GM18951 (cell line): ENCODE measurements at regions not wholly inside any gene's neighbourhood (a gene's known extent, or its start where the extent isn't known, plus 50 kb on each side); places are given as distances from the start of the nearest gene placed in this dataset.

Experiments
- POLR2A ChIP-seq: IDR thresholded peaks from 4 replicates; pipeline ENCODE4 v1.6.1; 2011; ENCODE audit warnings: mild to moderate bottlenecking; ENCODE audit not compliant: insufficient read length, insufficient read depth; ENCODE audit errors: extremely low read depth
- in situ Hi-C: fragments of 300-500 bp; cut with MboI; formaldehyde crosslinking; loops from one replicate; pipeline ENCODE4 v1.12.0; 2022; ENCODE audit warnings: low sequenced_read_pairs, mixed read lengths, inconsistent platforms; ENCODE audit not compliant: unreplicated experiment

DNA sequence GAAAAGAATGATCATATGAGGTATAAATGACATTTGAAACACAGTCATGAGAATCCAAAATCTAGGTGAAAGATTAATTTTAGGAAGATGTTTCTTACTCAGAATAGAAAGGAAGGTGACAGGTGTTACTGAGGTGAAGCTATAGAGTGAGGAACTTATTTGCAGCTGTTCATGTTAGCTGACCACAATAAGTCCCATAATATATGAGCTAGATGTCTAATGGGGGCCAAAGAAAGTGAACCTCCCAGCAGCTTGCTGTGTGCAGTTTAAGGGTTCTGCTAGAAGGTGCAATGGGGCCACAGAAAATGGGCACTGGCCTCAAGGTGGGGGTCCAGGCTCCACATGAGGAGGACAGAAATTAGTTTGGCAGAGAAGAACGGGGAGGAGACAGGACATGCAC, 1374.9 kb upstream of the CRIM1 start:
- TF ChIP-seq POLR2A: no peak
- in situ Hi-C loops: no loop called here

GRCh38 chr2:34979148-34979547, 1376.4 kb upstream of the CRIM1 start:
- in situ Hi-C loops: no loop called here

GRCh38 chr2:34961822-34962221, 1362.7 kb upstream of the FAM98A start:
- TF ChIP-seq POLR2A: no peak
- in situ Hi-C loops: no loop called here

More at GRCh38 chr2:34979148-34979547, 1376.4 kb upstream of the CRIM1 start:
- TF ChIP-seq POLR2A: no peak

DNA sequence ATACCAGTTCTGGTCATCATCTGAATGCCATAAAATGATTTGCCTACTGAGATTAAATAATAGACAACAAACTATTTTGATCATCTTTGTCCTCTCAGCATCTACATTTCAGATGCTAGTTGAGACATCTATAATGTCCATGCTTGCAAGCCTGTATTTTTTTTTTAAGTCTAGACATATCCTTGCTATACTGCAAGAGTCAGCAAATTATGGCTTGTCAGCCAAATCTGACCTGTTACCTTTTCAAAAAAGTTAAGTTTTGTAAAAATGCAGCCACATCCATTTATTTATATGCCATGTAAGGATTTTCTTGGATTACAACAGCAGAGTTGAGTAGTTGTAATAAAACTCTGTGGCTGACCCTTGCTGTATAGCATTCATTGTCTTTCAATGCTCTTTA, 1355.7 kb upstream of the FAM98A start:
- in situ Hi-C loops: no loop called here
- TF ChIP-seq POLR2A: no peak

DNA sequence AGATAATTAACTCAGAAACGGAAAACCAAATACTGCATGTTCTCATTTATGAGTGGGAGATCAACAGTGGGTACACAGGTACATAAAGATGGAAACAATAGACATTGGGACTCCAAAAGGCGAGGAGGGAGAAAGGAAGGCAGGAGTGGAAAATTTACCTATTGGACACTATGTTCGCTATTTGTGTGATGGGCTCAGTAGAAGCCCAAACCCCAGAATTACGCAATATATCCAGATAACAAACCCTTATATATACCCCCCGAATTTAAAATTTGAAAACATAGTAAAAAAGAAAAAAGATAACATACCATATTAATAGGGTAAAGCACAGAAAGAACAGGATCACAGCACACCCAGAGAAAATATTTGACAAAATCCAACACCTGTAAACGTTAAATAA, 1351.7 kb upstream of the FAM98A start:
- no peak for TF ChIP-seq POLR2A
- in situ Hi-C loops: no loop called here

DNA sequence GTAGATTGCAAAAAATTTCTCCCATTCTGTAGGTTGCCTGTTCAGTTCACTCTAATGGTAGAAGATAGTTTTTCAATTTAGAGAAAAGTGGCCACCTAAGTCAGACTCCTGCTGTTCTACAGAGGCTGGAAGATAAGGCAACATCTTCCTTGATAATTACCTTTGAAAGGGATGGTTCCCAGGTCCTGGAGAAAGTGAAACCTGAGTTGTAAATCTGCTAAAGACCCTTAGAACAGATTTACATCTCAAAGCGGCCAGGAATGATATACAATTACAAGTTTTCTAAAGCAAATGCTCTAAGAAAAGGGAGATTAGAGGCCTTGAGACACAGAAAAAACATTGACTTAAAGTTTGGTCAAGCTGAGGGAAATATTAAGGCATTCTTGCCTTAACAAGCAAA, 1350.2 kb upstream of the FAM98A start:
- TF ChIP-seq POLR2A: no peak
- in situ Hi-C loops: no loop called here

DNA sequence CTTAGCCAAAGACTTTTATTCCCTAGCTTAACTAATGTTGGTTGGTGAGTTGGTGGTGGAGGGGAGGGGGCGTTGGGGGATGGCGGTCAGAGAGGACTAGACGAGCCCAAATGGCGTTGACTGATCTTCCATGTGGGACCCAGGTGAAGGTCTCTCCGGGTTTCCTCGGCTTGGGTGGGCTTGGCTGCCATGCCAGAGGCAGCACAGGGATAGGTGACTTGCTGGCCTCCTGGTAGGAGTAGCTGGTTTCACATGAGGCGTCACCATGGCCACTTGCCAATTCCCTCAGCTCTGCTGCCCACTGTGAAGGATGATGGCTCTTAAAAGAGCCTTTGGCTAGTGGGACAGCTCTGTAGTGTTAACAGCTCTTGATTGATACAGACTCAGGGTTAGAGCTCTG, 1337.0 kb upstream of the FAM98A start:
- no peak for TF ChIP-seq POLR2A
- in situ Hi-C loops: no loop called here

- in situ Hi-C loops: no loop called here
- TF ChIP-seq POLR2A: no peak
These were observed 1313.0 kb upstream of the FAM98A start for GRCh38 chr2:34912084-34912483.

DNA sequence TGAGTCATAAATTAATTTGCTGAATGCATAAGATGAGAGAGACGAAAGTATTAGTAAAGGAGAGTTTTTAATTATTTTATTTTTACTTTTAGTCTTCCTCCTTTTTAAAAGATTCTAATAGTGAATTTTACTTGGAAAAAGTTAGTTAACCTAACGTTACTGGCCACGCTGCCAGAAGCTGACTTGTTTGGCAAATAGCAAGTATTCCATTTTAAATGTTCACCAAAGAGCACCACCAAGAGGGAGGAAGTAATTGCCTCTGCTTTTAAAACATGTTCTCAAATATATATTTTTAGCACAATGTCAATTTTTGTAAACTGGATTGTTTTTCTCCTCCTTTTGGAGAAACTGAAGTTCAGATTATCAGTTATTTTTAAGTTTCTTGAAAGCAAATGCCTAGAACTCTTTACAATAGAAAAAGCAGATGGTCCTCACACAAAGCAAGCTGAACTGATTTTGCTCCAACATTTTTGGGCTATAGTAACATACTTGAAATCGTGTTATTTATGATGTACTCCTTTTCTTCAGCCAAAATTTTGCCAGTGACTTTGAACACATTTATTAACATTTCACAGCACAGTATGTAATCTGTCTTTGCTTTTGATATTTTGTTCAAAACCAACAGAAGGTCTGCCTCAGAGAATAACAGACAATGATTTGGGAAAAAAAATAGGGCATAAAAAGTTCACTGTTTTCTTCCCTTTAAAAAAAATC, 1311.0 kb upstream of the FAM98A start:
- in situ Hi-C loops: no loop called here
- TF ChIP-seq POLR2A: no peak

- TF ChIP-seq POLR2A: no peak
- in situ Hi-C loops: no loop called here
These were observed 1308.7 kb upstream of the FAM98A start for GRCh38 chr2:34907812-34908211.

DNA sequence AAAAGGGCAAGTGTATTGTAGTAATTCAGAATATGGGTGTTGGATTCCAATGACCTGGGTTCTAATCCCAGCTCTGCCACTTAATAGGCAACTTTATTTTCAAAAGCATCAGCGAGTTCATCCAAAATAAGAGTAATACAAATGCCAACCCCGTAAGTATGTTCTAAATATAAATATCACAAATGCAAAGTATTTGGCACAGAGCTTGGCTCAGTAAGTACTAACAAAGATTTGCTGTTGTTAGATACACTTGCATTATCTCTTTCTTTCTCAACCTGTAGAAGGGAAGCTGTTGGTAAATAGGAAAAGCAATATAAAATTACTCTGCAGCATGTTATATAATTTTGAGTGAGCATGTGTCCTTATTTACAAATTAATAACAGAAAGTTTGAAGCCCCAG, 1302.6 kb upstream of the FAM98A start:
- in situ Hi-C loops: no loop called here
- TF ChIP-seq POLR2A: no peak

GRCh38 chr2:34899079-34899478, 1300.0 kb upstream of the FAM98A start:
- TF ChIP-seq POLR2A: no peak
- in situ Hi-C loops: no loop called here

DNA sequence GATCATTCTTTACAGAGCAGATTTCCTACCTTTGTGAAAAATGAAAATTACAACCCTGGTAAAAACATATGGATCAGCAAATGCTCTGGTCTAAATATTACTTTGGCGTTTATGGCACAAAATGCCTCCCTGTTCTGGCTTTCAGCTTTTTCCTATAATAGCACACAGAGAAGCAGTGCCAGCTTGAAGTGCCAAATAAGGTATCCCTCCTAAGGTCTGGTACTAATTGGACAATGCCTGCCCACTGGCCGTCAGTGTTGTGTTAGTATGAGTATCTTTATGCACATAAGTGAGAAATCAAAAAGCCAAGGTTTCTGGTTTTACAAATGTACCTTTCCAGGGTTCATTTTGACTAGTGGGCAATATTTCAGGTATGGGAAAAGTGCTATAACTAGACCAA, 1293.7 kb upstream of the FAM98A start:
- in situ Hi-C loops: no loop called here
- TF ChIP-seq POLR2A: no peak

DNA sequence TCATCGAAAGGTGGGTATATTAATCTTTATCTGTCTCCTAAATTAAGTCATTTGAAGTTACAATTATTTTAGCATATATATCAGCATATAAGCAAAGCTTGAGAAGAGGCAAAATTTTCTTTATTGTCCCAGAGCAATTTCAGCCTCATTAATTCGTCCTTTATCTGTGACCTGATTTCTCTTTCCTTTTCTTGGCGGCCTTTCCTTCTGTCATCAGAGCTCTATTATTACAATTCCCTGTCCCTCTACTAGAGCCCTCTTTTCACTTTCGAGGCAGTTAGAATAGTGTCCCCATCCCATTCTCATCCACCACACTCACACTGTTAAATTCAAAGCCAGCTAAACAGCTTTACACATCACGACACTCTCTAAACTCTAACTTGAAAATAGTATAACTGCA, 1293.2 kb upstream of the FAM98A start:
- in situ Hi-C loops: no loop called here
- TF ChIP-seq POLR2A: no peak

GRCh38 chr2:34875091-34875745, 1276.1 kb upstream of the FAM98A start:
- TF ChIP-seq POLR2A: no peak
- in situ Hi-C loops: no loop called here

GRCh38 chr2:34853646-34854045, 1254.5 kb upstream of the FAM98A start:
- TF ChIP-seq POLR2A: no peak
- in situ Hi-C loops: no loop called here
